Lower leg skin (tissue), 4 donors: ENCODE measurements at regions not wholly inside any gene's neighbourhood (a gene's known extent, or its start where the extent isn't known, plus 50 kb on each side); places are given as distances from the start of the nearest gene placed in this dataset.

Experiments used
- DNase-seq, 2 donors: peaks; one replicate each; pipeline ENCODE4 v3.0.0-alpha.2; 2019; ENCODE audit warnings: low spot score in 2 of 2
- H3K4me3 ChIP-seq: fragments of 200-600 bp; sonication (generic); 2 replicates; pipeline ENCODE4 v1.5.1; 2017; ENCODE audit warnings: mild to moderate bottlenecking, low read depth; ENCODE audit not compliant: poor library complexity, severe bottlenecking
- POLR2A ChIP-seq, 2 donors: fragments of 450-650 bp; IDR thresholded peaks; one replicate each; pipeline ENCODE4 v1.6.1; 2016 to 2017; ENCODE audit warnings: antibody characterized with exemption in 2 of 2, mild to moderate bottlenecking in 1 of 2, moderate library complexity in 1 of 2
- WGBS, 2 donors: methylation state at CpG; one replicate each; pipeline ENCODE4 v1.1.5; 2018; 5-methylcytosine and 5-hydroxymethylcytosine counted together
- intact Hi-C: fragments of 100-400 bp; cut with DNase I; formaldehyde crosslinking; loops from one replicate; pipeline ENCODE4 v1.15.0; 2023; ENCODE audit warnings: low total_unique reads
- TF ChIP-seq, protein P1 (sequence below), 3 donors: fragments of 450-650 bp; IDR thresholded peaks; one replicate each; pipeline ENCODE4 v1.5.1; 2016; ENCODE audit warnings: antibody characterized with exemption in 3 of 3, mild to moderate bottlenecking in 3 of 3, moderate library complexity in 2 of 3

DNA sequence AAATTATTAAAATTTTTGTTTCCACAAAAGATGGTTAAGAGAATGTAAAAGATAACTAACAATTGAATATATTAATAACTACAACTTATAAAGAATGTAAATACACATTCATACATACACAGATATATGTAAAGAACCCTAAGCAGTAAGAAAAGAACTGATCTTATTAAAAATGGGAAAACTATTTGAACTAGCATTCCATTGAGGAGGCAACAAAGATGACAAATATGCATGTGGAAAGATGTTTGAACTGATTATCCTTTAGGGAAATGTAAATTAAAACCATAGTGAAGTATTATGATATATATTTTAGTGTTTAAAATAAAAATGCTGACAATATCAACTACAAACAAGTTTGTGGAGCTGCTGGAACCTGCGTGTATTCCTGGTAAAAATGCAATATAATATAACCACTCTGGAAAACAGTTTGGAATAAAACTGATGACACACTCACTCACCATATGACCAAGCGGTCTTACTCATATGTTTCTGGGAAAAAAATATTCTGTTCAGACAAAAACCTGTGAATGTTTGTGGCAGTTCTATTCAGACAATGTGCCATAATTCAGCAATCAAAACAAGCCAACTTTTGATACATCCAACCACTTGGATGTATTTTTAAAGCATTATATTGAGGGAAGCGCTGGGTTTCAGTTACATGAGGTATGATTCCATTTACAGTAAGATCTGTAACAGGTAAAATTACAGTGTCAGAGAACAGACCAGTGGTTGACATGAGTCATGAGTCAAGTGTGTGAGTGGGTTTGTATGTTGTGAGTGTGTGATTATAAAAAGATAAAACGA lies 694.4 kb upstream of the SLITRK5 start:
- TF ChIP-seq POLR2A (IDR thresholded peaks at IDR 0.05): no peak
- TF ChIP-seq, protein P1, sequence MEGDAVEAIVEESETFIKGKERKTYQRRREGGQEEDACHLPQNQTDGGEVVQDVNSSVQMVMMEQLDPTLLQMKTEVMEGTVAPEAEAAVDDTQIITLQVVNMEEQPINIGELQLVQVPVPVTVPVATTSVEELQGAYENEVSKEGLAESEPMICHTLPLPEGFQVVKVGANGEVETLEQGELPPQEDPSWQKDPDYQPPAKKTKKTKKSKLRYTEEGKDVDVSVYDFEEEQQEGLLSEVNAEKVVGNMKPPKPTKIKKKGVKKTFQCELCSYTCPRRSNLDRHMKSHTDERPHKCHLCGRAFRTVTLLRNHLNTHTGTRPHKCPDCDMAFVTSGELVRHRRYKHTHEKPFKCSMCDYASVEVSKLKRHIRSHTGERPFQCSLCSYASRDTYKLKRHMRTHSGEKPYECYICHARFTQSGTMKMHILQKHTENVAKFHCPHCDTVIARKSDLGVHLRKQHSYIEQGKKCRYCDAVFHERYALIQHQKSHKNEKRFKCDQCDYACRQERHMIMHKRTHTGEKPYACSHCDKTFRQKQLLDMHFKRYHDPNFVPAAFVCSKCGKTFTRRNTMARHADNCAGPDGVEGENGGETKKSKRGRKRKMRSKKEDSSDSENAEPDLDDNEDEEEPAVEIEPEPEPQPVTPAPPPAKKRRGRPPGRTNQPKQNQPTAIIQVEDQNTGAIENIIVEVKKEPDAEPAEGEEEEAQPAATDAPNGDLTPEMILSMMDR (IDR thresholded peaks at IDR 0.05): no peak
- WGBS, 2 donors: 72 to 80% methylated on average over 4 of the region's 4 CpGs
- no peak for DNase-seq
- intact Hi-C loops: no loop called here
- no peak overlapping the region for H3K4me3 ChIP-seq

DNA sequence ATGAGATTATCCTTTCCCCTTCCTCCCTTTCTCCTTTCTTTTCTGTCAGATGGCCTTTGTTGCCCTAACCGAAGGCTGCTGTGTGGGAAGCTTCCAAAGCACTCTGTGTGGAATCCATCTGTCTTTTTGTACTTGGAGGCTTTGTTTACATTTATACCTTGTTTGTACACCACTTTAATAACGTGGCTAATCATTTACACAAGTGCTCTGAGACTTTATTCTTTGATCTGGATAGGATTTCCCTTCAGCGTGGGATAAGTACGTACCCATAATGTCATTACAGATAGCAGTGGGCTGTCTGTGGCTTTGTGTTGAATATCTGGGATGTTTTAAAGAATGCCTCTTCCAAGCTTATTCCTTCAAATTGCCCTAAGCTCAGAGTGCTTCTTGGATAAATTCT lies 684.7 kb upstream of the SLITRK5 start:
- intact Hi-C loops: no loop called here
- TF ChIP-seq, protein P1 (IDR thresholded peaks at IDR 0.05): no peak
- TF ChIP-seq POLR2A (IDR thresholded peaks at IDR 0.05): no peak
- WGBS, 2 donors: 50 to 55% methylated on average over 4 of the region's 4 CpGs
- DNase-seq: no peak
- H3K4me3 ChIP-seq: no peak overlapping the region

DNA sequence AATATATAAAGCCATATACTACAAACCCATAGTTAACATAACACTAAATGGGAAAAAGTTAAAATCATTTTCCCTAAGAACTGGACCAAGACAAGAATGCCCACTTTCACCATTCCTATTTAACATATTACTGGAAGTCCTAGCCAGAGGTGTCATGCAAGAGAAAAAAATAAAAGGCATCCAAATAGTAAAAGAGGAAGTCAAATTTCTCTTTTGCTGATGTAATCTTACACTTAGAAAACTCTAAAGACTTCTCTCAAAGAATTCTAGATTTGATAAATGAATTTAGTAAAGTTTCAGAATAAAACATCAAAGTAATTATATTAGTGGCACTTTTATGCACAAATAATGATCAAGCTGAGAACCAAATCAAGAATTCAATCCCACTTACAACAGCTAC lies 678.9 kb upstream of the SLITRK5 start:
- TF ChIP-seq, protein P1 (IDR thresholded peaks at IDR 0.05): no peak
- no peak for TF ChIP-seq POLR2A (IDR thresholded peaks at IDR 0.05)
- DNase-seq: no peak
- H3K4me3 ChIP-seq: no peak overlapping the region
- intact Hi-C loops: no loop called here

DNA sequence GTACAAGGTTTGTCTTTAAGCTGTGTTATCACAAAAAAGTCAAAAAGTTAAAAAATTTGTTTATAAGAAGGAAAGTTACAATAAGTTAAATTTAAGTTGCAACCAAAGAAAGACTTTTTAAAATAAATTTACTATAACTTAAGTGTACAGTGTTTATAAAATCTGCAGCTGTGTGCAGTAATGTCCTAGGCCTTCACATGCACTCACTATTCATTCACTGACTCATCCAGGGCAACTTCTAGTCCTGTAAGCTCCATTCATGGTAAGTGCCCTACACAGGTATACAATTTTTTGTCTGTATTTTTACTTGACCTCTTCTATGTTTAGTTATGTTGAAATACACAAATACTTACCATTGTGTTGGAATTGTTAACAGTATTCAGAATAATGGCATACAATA lies 667.9 kb upstream of the SLITRK5 start:
- intact Hi-C loops: no loop called here

DNA sequence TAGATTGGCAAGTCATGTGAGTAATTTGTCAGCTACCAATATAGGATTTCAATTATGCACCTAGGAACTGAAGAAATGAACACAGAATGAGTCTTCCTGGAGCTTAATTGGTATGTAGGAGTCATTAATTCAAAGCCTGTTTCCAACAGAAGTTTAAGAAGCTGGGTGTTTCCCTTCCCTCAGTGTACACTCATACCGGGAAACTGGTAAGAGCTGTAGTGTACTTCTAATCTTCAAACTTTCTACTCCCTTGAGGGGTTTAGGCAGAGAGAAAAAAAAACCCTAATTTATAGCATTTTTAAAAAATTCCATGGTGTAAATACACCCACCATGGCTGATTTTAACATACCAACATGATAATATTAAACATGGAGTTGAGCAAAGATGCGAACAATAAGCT lies 665.7 kb upstream of the SLITRK5 start:
- no peak for DNase-seq
- H3K4me3 ChIP-seq: no peak overlapping the region
- WGBS, 2 donors: 94% methylated on average over 2 of the region's 2 CpGs
- intact Hi-C loops: no loop called here
- TF ChIP-seq, protein P1 (IDR thresholded peaks at IDR 0.05): no peak
- no peak for TF ChIP-seq POLR2A (IDR thresholded peaks at IDR 0.05)

More for the DNA sequence above, 667.9 kb upstream of the SLITRK5 start:
- no peak overlapping the region for H3K4me3 ChIP-seq
- TF ChIP-seq, protein P1 (IDR thresholded peaks at IDR 0.05): no peak
- TF ChIP-seq POLR2A (IDR thresholded peaks at IDR 0.05): no peak
- DNase-seq: no peak

DNA sequence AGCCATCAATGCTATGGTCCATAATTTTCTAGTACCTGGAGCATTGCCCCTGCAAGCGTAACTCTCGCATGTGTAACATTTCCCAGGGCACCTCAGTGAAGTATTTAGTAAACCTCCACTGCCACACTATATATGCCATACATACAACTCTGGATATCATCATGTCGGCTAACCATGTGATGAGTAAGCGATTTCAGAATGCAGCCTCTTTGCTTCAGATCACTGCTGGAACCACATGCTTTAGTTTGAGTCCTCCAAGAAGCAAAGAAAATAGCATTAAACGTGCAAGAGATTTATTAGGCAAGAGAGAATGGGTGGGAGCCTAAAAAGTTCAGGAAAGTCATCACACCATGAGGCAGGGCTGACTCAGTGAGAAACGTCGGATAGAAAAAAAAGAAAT lies 635.6 kb upstream of the SLITRK5 start:
- whole genome bisulfite sequencing, 2 donors: 88 to 89% methylated on average over 7 of the region's 7 CpGs
- DNase-seq: no peak
- intact Hi-C loops: no loop called here

More for the DNA sequence above, 635.6 kb upstream of the SLITRK5 start:
- H3K4me3 ChIP-seq: no peak overlapping the region
- TF ChIP-seq, protein P1 (IDR thresholded peaks at IDR 0.05): no peak
- no peak for TF ChIP-seq POLR2A (IDR thresholded peaks at IDR 0.05)
